IMR-90 (cell line): ENCODE measurements at regions not wholly inside any gene's neighbourhood (a gene's known extent, or its start where the extent isn't known, plus 50 kb on each side); places are given as distances from the start of the nearest gene placed in this dataset.

Source experiments
- ATAC-seq: fragments of 200-7000 bp; cut with Tn5 transposase; 2 replicates; pipeline ENCODE4 v1.9.1; 2020; ENCODE audit warnings: low read depth, mild to moderate bottlenecking, moderate library complexity
- BruUV-seq: library from RNA; stranded (reverse); fragments of 400-500 nt; replicated peaks from 2 replicates; lab custom pipeline; 2021; lab: Mats Ljungman, UMichigan
- CTCF ChIA-PET: fragments of 300-600 bp; formaldehyde crosslinking; extraction: SDS; loops from one replicate; lab custom pipeline; 2021; ENCODE audit warnings: antibody characterized with exemption; lab: Yijun Ruan, JAX
- POLR2A ChIA-PET: fragments of 300-600 bp; sonication (Branson Sonifier 250); formaldehyde crosslinking; loops from one replicate; lab custom pipeline; 2022; ENCODE audit warnings: antibody characterized with exemption; ENCODE audit not compliant: unreplicated experiment; lab: Charles Lee
- DNase-seq: peaks from one replicate; pipeline ENCODE4 v3.0.0; 2013
- H2AFZ ChIP-seq: replicated peaks from 2 replicates; pipeline ENCODE3; 2013; ENCODE audit warnings: low read length, mild to moderate bottlenecking; ENCODE audit not compliant: poor library complexity
- H2AK5ac ChIP-seq: 2 replicates; pipeline ENCODE4 v1.6.1; 2013; ENCODE audit warnings: low read depth, low read length, inconsistent platforms
- H2AK9ac ChIP-seq: replicated peaks from 2 replicates; pipeline ENCODE3; 2013; ENCODE audit warnings: mild to moderate bottlenecking, low read depth, low read length, moderate library complexity; ENCODE audit not compliant: poor library complexity
- H2BK120ac ChIP-seq: 2 replicates; pipeline ENCODE4 v1.6.1; 2013; ENCODE audit warnings: low read depth, low read length, inconsistent platforms
- H2BK15ac ChIP-seq: 3 replicates; pipeline ENCODE4 v1.6.1; 2013; ENCODE audit warnings: low read depth, low read length, inconsistent platforms
- H2BK20ac ChIP-seq: 2 replicates; pipeline ENCODE4 v1.6.1; 2013; ENCODE audit warnings: low read depth, mild to moderate bottlenecking, inconsistent platforms, low read length, moderate library complexity
- H2BK5ac ChIP-seq: 2 replicates; pipeline ENCODE4 v1.6.1; 2013; ENCODE audit warnings: mild to moderate bottlenecking, low read depth, low read length, inconsistent platforms; ENCODE audit not compliant: poor library complexity, severe bottlenecking
- H3K14ac ChIP-seq: replicated peaks from 2 replicates; pipeline ENCODE4 v1.6.1; 2013; ENCODE audit warnings: low read depth, low read length, inconsistent platforms
- H3K18ac ChIP-seq: 2 replicates; pipeline ENCODE4 v1.6.1; 2013; ENCODE audit warnings: low read depth, low read length, control low read depth
- H3K23ac ChIP-seq: 2 replicates; pipeline ENCODE4 v1.6.1; 2013; ENCODE audit warnings: low read depth, low read length, inconsistent platforms
- H3K27ac ChIP-seq: 2 replicates; pipeline ENCODE4 v1.5.1; 2013; ENCODE audit warnings: mild to moderate bottlenecking, control low read depth, low read length; ENCODE audit not compliant: insufficient read depth
- H3K27me3 ChIP-seq: 2 replicates; pipeline ENCODE4 v1.6.1; 2013; ENCODE audit warnings: low read length; ENCODE audit not compliant: control insufficient read depth, insufficient read depth
- H3K36me3 ChIP-seq: 2 replicates; pipeline ENCODE4 v1.6.1; 2013; ENCODE audit warnings: low read length, mixed read lengths; ENCODE audit not compliant: control insufficient read depth, insufficient read depth
- H3K4ac ChIP-seq: 2 replicates; pipeline ENCODE4 v1.6.1; 2013; ENCODE audit warnings: low read depth, low read length, inconsistent platforms
- H3K4me1 ChIP-seq: 2 replicates; pipeline ENCODE4 v1.6.1; 2013; ENCODE audit warnings: low read length, mixed read lengths; ENCODE audit not compliant: control insufficient read depth, insufficient read depth
- H3K4me2 ChIP-seq: 2 replicates; pipeline ENCODE4 v1.6.1; 2013; ENCODE audit warnings: low read depth, mild to moderate bottlenecking, control low read depth, low read length, moderate library complexity
- H3K4me3 ChIP-seq: 2 replicates; pipeline ENCODE4 v1.5.1; 2013; ENCODE audit warnings: low read depth, mild to moderate bottlenecking, control low read depth, low read length, moderate library complexity; ENCODE audit not compliant: insufficient read depth
- H3K56ac ChIP-seq: 2 replicates; pipeline ENCODE4 v1.6.1; 2013; ENCODE audit warnings: low read length, inconsistent platforms; ENCODE audit not compliant: insufficient read depth; ENCODE audit errors: extremely low read depth
- H3K79me1 ChIP-seq, 2 experiments: 2 replicates each; pipeline ENCODE4 v1.6.1; 2013; ENCODE audit warnings: low read length in 2 of 2, inconsistent platforms in 1 of 2, low read depth in 1 of 2
- H3K9ac ChIP-seq: 2 replicates; pipeline ENCODE4 v1.6.1; 2013; ENCODE audit warnings: low read depth, low read length, control low read depth
- H3K9me1 ChIP-seq: 2 replicates; pipeline ENCODE4 v1.6.1; 2013; ENCODE audit warnings: low read length, inconsistent platforms; ENCODE audit not compliant: insufficient read depth
- H3K9me3 ChIP-seq: 2 replicates; pipeline ENCODE4 v1.6.1; 2013; ENCODE audit warnings: low read length; ENCODE audit not compliant: control insufficient read depth, insufficient read depth
- H4K20me1 ChIP-seq: 2 replicates; pipeline ENCODE4 v1.6.1; 2013; ENCODE audit warnings: low read length, inconsistent platforms; ENCODE audit not compliant: insufficient read depth
- H4K5ac ChIP-seq: 2 replicates; pipeline ENCODE4 v1.6.1; 2013; ENCODE audit warnings: mild to moderate bottlenecking, low read depth, low read length, control low read depth
- H4K8ac ChIP-seq, 2 experiments: 2 replicates each; pipeline ENCODE4 v1.6.1; 2013; ENCODE audit warnings: low read depth in 2 of 2, low read length in 2 of 2, control low read depth in 1 of 2, inconsistent platforms in 1 of 2
- H4K91ac ChIP-seq: 2 replicates; pipeline ENCODE4 v1.6.1; 2013; ENCODE audit warnings: low read depth, low read length, inconsistent platforms; ENCODE audit not compliant: insufficient read depth
- BHLHE40 ChIP-seq: fragments of 150-350 bp; IDR thresholded peaks from 2 replicates; pipeline ENCODE4 v1.6.1; 2016; ENCODE audit warnings: mild to moderate bottlenecking, low read depth, low read length
- CEBPB ChIP-seq: IDR thresholded peaks from 2 replicates; pipeline ENCODE4 v1.6.1; 2012; ENCODE audit warnings: low read depth, low read length, improper control_type of control experiment
- CHD1 ChIP-seq: IDR thresholded peaks from 2 replicates; pipeline ENCODE4 v1.6.1; 2012; ENCODE audit warnings: low read depth, low read length, improper control_type of control experiment
- CTCF ChIP-seq: conservative IDR thresholded peaks from 2 replicates; pipeline ENCODE4 v1.5.1; 2012; ENCODE audit warnings: mild to moderate bottlenecking, low read depth, low read length, improper control_type of control experiment
- MAFK ChIP-seq: IDR thresholded peaks from 2 replicates; pipeline ENCODE4 v1.6.1; 2012; ENCODE audit warnings: low read depth, low read length, improper control_type of control experiment
- MAZ ChIP-seq: IDR thresholded peaks from 2 replicates; pipeline ENCODE4 v1.6.1; 2012; ENCODE audit warnings: low read depth, mild to moderate bottlenecking, low read length, improper control_type of control experiment, moderate library complexity, borderline replicate concordance
- MXI1 ChIP-seq: IDR thresholded peaks from 2 replicates; pipeline ENCODE4 v1.6.1; 2012; ENCODE audit warnings: low read depth, mild to moderate bottlenecking, low read length, moderate library complexity, borderline replicate concordance
- NFE2L2 ChIP-seq: fragments of 150-350 bp; IDR thresholded peaks from 2 replicates; pipeline ENCODE4 v1.6.1; 2016; ENCODE audit warnings: low read depth, mild to moderate bottlenecking, low read length
- POLR2A ChIP-seq: IDR thresholded peaks from 2 replicates; pipeline ENCODE4 v1.6.1; 2012; ENCODE audit warnings: mild to moderate bottlenecking, low read depth, low read length
- RAD21 ChIP-seq: IDR thresholded peaks from 2 replicates; pipeline ENCODE4 v1.6.1; 2012; ENCODE audit warnings: low read length, improper control_type of control experiment
- RCOR1 ChIP-seq: IDR thresholded peaks from 2 replicates; pipeline ENCODE4 v1.6.1; 2012; ENCODE audit warnings: mild to moderate bottlenecking, low read length, improper control_type of control experiment; ENCODE audit not compliant: insufficient replicate concordance
- SMC3 ChIP-seq: fragments of 150-350 bp; IDR thresholded peaks from 2 replicates; pipeline ENCODE4 v1.6.1; 2016; ENCODE audit warnings: low read depth, mild to moderate bottlenecking, antibody characterized with exemption, low read length, moderate library complexity
- USF2 ChIP-seq: fragments of 150-350 bp; IDR thresholded peaks from 2 replicates; pipeline ENCODE4 v1.6.1; 2017; ENCODE audit warnings: mild to moderate bottlenecking, antibody characterized with exemption, low read length, low read depth
- WGBS, 2 experiments: methylation state at CpG; one replicate each; pipeline versions ENCODE4 v1.1.5 to v1.1.7; 2013; ENCODE audit warnings: missing lambda C conversion rate in 2 of 2; ENCODE audit not compliant: insufficient read length in 1 of 2; ENCODE audit errors: extremely low coverage in 2 of 2; 5-methylcytosine and 5-hydroxymethylcytosine counted together
- dilution Hi-C: fragments of 300-500 bp; cut with HindIII; formaldehyde crosslinking; loops from one replicate; pipeline ENCODE4 v1.14.3; 2018; ENCODE audit warnings: low sequenced_read_pairs; ENCODE audit not compliant: unreplicated experiment
- in situ Hi-C: fragments of 300-500 bp; cut with MboI; formaldehyde crosslinking; loops from 3 replicates; pipeline ENCODE4 v1.14.3; 2019; ENCODE audit warnings: low sequenced_read_pairs, inconsistent platforms, mixed read lengths
- intact Hi-C: fragments of 100-400 bp; cut with micrococcal nuclease; formaldehyde crosslinking; loops from 2 replicates; pipeline ENCODE4 v1.10.0; 2022
- TF ChIP-seq, protein P1 (sequence below): fragments of 150-350 bp; IDR thresholded peaks from 2 replicates; pipeline ENCODE4 v1.6.1; 2016; ENCODE audit warnings: low read depth, mild to moderate bottlenecking, low read length, moderate library complexity, borderline replicate concordance

GRCh38 chr1:101739826-101740330 is 256.8 kb downstream of the OLFM3 start:
- Histone ChIP-seq H2AK5ac (no peak overlapping the region), H3K4ac (no peak overlapping the region), H3K36me3 (no peaks in the 10 kb centered on the region), H2BK20ac (no peak overlapping the region), H4K20me1 (no peaks in the 10 kb centered on the region), H3K4me1 (no peaks in the 10 kb centered on the region), H2AFZ (no peak overlapping the region), H2BK120ac (no peak overlapping the region), H3K27me3 (no peaks in the 10 kb centered on the region), H3K79me1 (no peaks in the 10 kb centered on the region), H3K9ac (no peak overlapping the region), H3K9me3 (no peaks in the 10 kb centered on the region), H4K91ac (no peak overlapping the region), H3K4me2 (no peak overlapping the region), H3K9me1 (no peaks in the 10 kb centered on the region), H3K14ac (no peak overlapping the region), H3K56ac (no peak overlapping the region), H3K18ac (no peak overlapping the region), H3K23ac (no peak overlapping the region), H2BK15ac (no peak overlapping the region), H4K5ac (no peak overlapping the region), H3K4me3 (no peak overlapping the region), H2AK9ac (no peak overlapping the region), H3K27ac (no peak overlapping the region), H2BK5ac (no peak overlapping the region), H4K8ac (no peak overlapping the region)
- in situ Hi-C loops (no loop called here), intact Hi-C loops (no loop called here), dilution Hi-C loops (no loop called here)
- BruUV-seq, result no TSS peak
- WGBS, 2 experiments, result no CpG with 5 or more reads among the region's 1 CpG
- ATAC-seq (no peak), DNase-seq (no peak)
- TF ChIP-seq CEBPB (no peak), MAZ (no peak), MXI1 (no peak), CTCF (no peak), NFE2L2 (no peak), RCOR1 (no peak), POLR2A (no peak), BHLHE40 (no peak), RAD21 (no peak), MAFK (no peak), USF2 (no peak), SMC3 (no peak), CHD1 (no peak)
- TF ChIP-seq, protein P1, sequence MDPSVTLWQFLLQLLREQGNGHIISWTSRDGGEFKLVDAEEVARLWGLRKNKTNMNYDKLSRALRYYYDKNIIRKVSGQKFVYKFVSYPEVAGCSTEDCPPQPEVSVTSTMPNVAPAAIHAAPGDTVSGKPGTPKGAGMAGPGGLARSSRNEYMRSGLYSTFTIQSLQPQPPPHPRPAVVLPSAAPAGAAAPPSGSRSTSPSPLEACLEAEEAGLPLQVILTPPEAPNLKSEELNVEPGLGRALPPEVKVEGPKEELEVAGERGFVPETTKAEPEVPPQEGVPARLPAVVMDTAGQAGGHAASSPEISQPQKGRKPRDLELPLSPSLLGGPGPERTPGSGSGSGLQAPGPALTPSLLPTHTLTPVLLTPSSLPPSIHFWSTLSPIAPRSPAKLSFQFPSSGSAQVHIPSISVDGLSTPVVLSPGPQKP, result no peak
- CTCF ChIA-PET, result no interaction called here
- POLR2A ChIA-PET, result no interaction called here
